HG02759 (cell line): ENCODE measurements at regions not wholly inside any gene's neighbourhood (a gene's known extent, or its start where the extent isn't known, plus 50 kb on each side); places are given as distances from the start of the nearest gene placed in this dataset.
"Not testable (repeated sequence)": the region's sequence is repeated elsewhere in the genome, so short reads cannot be mapped to it uniquely, and the experiment has no call there.

Source experiments
- ATAC-seq: cut with Tn5 transposase; IDR thresholded peaks from one replicate; pipeline ENCODE4 v1.9.1; 2021; ENCODE audit warnings: mild to moderate bottlenecking, moderate library complexity; ENCODE audit not compliant: unreplicated experiment

DNA sequence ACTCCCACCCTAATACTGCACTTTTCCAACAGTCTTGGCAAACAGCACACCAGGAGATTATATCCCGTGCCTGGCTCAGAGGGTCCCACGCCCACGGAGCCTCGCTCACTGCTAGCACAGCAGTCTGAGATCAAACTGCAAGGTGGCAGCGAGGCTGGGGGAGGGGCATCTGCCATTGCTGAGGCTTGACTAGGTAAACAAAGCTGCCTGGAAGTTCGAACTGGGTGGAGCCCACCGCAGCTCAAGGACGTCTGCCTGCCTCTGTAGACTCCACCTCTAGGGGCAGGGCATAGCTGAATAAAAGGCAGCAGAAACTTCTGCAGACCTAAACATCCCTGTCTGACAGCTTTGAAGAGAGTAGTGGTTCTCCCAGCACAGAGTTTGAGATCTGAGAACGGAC is 401.9 kb upstream of the SLC30A5 start:
- not testable (repeated sequence) for ATAC-seq

- ATAC-seq: no peak
These were observed 395.5 kb upstream of the SLC30A5 start for GRCh38 chr5:68698025-68698940.

DNA sequence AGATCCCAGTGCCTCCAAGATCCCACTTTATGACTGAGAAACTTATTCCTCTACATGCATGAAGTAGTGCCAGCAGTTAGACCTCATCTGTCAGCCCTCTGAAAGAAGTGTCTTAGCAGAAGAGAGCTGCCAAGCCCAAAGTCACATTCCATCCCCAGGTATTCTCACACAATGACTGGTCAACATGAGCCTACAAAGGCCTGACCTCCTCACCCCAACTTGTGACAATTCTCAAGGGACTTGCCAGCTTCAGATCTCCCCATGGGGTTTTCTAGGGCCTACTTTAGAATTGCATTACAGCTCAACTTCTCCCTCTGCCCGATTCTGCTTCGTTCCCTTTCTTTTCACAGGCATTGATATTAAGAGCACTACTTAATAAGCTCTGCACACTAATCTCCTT is 393.8 kb upstream of the SLC30A5 start:
- ATAC-seq: peak; percentile 60

- ATAC-seq: no peak
These were observed 386.2 kb upstream of the SLC30A5 start for GRCh38 chr5:68707575-68707974.

GRCh38 chr5:68708156-68708841 is 385.5 kb upstream of the SLC30A5 start:
- ATAC-seq: no peak

- ATAC-seq: no peak
These were observed 385.0 kb upstream of the SLC30A5 start for GRCh38 chr5:68708842-68709170.

DNA sequence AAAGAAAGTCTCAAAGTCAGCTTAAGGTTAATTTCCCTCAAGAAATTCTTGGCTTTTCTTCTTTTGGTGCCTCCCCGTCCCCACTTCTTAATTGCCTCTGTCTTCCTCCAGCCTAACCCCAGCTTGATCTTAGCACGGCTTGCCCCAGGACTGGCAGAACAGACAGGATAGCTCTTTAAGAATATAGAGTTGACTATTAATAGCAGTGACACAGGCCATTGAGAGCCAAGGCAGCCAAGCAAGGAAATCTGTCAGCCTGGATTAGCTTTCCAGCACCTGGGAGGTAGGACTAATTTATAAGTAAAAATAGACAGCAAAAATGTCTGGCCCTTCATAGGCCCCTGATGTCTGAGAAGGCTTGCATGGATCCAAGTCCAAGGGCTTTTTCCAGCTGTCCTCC is 384.6 kb upstream of the SLC30A5 start:
- no peak for ATAC-seq

GRCh38 chr5:68710514-68710913 is 383.3 kb upstream of the SLC30A5 start:
- peak; percentile 40 for ATAC-seq

- ATAC-seq: peak; percentile 87
These were observed 382.3 kb upstream of the SLC30A5 start for GRCh38 chr5:68711293-68712200.

DNA sequence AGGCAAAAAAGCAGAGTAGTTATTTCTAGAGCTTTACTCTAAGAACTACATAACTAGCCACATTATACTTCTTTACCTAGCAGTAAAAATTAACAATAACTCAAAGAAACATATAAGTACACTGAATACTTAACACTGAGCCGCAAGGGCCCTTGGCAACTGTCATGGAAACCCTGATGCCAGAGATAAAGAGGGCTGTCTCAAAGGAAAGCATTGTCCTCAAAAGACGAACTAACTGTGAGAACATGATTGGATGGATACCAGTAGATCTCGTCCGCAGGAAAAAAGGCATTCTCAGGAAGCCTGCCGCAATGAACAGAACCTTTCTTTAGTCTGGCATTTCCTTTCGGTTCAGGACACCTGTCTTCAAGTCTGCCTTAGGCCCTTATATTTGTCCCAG is 379.0 kb upstream of the SLC30A5 start:
- no peak for ATAC-seq

DNA sequence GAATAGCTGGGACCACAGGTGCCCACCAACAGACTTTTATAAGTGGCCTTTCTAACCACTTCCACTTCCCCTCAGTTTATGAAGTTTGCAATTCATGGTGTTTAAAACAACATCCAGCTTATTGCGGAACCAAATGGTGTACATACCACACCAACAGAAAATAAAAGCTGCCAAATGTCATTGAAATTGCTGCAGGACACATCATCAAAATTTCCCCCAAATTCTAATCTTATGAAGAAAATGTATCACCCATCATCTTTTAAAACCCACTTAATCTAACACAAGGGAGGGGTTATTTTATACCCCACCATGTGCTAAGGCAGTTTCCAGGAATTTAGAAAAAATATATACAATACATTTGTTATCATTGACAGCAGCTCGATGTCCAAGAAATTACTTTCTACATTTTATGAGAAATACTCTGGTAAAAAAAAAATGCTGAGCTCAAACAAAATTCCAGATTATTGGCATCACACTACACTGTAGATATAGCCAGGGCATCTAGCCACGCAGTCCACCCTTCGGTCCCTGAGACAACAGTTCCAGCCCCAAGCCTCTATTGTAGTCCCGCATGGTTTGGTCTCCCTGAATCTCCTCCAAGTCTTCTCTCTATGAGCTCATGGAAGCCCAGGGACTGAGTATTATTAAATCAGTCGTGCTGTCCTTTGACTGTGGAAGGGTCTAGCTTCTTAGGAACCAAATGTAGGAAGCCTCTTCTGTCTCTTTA is 372.8 kb upstream of the SLC30A5 start:
- ATAC-seq: no peak

GRCh38 chr5:68722357-68722756 is 371.5 kb upstream of the SLC30A5 start:
- ATAC-seq: no peak

GRCh38 chr5:68725905-68726683 is 367.7 kb upstream of the SLC30A5 start:
- ATAC-seq: no peak

DNA sequence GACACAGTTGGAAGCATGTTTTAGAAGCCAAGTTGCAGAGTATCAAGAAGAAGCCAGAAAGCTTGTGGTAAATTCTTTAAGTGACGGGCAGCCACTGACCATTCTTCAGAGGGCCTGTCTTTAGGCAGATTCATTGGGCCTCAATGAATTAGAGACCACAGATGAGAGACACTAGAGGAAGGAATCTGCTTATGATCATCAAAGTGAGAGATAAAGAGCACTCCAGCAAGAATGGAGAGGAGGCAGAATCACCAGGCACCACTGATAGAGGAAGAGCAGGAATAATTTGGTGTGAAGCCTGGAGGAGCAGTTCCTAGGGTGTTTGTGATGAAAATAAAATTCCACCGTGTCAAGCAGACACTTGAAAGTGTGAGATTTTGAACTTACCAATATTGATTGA is 365.9 kb upstream of the SLC30A5 start:
- no peak for ATAC-seq

DNA sequence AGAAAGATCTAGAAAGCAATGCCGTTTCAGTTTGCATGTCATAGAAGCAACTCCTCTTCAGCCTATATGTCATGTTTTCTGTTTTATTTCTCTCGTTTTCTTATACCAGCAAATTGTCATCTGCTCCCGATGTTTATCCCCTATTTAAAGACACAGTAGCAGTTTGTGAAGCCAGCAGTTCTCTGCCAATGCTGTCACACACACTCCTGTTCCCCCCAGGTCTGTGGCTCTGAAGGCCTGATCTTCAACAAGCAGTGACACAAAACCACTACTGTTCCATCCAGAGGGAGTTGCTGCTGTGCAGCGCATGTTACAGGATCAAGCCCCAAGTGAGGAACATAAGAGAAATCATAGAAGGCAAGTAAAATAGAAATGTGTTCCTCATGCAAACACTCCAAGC is 364.1 kb upstream of the SLC30A5 start:
- no peak for ATAC-seq

- ATAC-seq: no peak
These were observed 363.4 kb upstream of the SLC30A5 start for GRCh38 chr5:68730220-68730978.

GRCh38 chr5:68730979-68731654 is 362.7 kb upstream of the SLC30A5 start:
- no peak for ATAC-seq

DNA sequence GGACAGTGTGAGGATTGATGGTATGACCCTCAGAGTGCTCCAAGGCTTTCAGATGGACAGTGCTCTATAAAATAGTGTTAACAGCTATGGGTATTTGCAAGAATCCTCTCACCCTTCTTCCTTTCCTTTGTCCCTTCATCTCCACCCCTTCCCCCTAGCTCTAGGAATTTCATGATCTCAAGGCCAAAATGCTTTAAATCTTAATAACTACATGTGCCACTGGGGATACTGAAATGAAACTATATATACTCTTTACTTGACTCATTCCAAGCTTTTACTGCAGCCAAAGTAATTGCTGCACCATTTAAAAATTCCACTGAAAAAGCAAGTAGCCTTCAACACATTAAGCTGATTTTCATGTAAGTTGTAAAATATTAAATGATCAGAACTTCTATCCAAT is 361.6 kb upstream of the SLC30A5 start:
- no peak for ATAC-seq

DNA sequence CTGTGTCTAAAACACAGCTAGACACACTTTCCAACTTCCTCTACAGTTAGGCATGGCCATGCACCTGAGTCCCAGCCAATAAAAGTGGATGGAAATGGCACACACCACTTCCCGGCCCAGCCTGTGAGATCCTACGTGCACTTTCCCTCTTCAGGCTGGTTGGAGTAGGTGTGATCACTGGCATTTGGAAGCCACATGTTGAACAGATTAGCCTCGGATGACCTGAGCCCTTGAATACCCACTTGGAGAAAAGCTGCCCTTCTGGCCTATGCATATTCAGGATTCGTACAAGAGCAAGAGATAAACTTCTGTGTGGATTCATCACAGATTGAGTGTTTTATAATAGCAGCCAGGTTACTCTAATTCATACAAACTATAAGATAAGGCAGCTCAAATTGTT is 359.0 kb upstream of the SLC30A5 start:
- ATAC-seq: no peak
